ENCODE measurements at regions not wholly inside any gene's neighbourhood (a gene's known extent, or its start where the extent isn't known, plus 50 kb on each side); places are given as distances from the start of the nearest gene placed in this dataset.

DNA sequence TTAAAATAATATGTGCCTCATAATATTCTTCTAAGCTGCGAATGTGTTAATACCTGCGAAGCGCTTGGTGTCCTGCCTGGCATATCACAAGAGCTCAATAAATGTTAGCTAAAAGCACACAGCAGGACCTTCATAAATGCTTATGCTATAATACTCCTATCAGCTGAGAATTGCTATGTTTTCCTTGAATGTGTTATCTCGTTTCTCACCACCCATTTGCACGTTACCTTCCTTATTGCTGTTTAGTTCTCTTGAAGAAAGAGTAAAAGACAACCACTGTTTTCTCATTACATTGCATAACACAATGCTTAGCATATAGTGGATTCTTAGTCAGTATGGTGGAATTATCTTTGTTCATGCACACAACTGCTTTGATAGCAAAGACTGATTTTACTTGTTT lies 76.6 kb downstream of the EDN1 start:
- Histone ChIP-seq H3K4me1 (ENCODE audit: control insufficient read depth, extremely low read depth, insufficient read depth, low read length) (peaks cover 7% of the 10 kb centered on the region), H3K4me3 (ENCODE audit: control insufficient read depth in 2 of 3, extremely low read depth in 1 of 3, insufficient read depth in 2 of 3, low read depth in 1 of 3, low read length in 3 of 3) (no peak overlapping the region), H3K9me3 (ENCODE audit: control insufficient read depth, low read depth, low read length) (no peaks in the 10 kb centered on the region), H3K27me3 (ENCODE audit: control insufficient read depth, extremely low read depth, insufficient read depth, low read length) (no peaks in the 10 kb centered on the region), H2AFZ (ENCODE audit: control insufficient read depth, low read length) (no peak overlapping the region), H3K9me1 (ENCODE audit: control insufficient read depth, extremely low read depth, insufficient read depth, low read length) (no peaks in the 10 kb centered on the region), H3K27ac (ENCODE audit: control insufficient read depth, insufficient read depth, low read length) (no peak overlapping the region), H4K20me1 (ENCODE audit: control insufficient read depth, extremely low read depth, insufficient read depth, low read length) (no peaks in the 10 kb centered on the region), H3K79me2 (ENCODE audit: control insufficient read depth, insufficient read depth, low read length) (no peaks in the 10 kb centered on the region), H3K9ac (ENCODE audit: control insufficient read depth, extremely low read depth, insufficient read depth, low read length) (no peak overlapping the region), H3K36me3 (ENCODE audit: control insufficient read depth in 2 of 2, extremely low read depth in 1 of 2, insufficient read depth in 2 of 2, low read length in 2 of 2) (no peaks in the 10 kb centered on the region), H3K4me2 (ENCODE audit: control insufficient read depth, extremely low read depth, insufficient read depth, low read depth, low read length) (no peak overlapping the region)
- DNase-seq (ENCODE audit: low read depth, low spot score) (no peak), FAIRE-seq (no peak)
- dilution Hi-C loops (cut with MboI; ENCODE audit: extremely low pct_ligation_motif_present, low sequenced_read_pairs) = no loop called here
- no peak for TF ChIP-seq EZH2 (IDR thresholded peaks at IDR 0.05; ENCODE audit: low read length)
- TF ChIP-seq, protein P1, sequence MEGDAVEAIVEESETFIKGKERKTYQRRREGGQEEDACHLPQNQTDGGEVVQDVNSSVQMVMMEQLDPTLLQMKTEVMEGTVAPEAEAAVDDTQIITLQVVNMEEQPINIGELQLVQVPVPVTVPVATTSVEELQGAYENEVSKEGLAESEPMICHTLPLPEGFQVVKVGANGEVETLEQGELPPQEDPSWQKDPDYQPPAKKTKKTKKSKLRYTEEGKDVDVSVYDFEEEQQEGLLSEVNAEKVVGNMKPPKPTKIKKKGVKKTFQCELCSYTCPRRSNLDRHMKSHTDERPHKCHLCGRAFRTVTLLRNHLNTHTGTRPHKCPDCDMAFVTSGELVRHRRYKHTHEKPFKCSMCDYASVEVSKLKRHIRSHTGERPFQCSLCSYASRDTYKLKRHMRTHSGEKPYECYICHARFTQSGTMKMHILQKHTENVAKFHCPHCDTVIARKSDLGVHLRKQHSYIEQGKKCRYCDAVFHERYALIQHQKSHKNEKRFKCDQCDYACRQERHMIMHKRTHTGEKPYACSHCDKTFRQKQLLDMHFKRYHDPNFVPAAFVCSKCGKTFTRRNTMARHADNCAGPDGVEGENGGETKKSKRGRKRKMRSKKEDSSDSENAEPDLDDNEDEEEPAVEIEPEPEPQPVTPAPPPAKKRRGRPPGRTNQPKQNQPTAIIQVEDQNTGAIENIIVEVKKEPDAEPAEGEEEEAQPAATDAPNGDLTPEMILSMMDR (optimal IDR thresholded peaks at IDR 0.05 in 1 of 3, IDR thresholded peaks at IDR 0.05 in 1 of 3, conservative IDR thresholded peaks at IDR 0.05 in 1 of 3; ENCODE audit: extremely low read depth in 1 of 3, insufficient read depth in 2 of 3, low read length in 3 of 3) = no peak

DNA sequence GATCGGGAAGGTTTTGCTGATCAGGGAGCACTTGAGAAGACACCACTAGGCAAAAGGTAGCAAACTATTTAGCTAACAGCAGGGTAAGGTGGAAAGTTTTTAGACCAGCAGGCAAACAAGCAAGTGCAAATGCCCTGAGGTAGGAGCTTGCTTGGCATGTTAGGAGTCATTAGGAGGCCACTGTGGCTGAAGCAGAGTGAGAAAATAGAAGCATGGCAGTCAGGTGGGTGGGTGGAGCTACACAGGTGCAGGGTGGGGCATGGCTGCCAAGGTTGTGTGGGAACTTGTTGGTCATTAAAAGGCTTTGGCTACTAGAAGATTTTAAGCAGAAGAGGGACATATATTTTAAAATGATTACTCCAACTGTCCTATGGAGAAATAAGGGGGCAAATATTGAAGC lies 77.3 kb downstream of the EDN1 start:
- Histone ChIP-seq H3K4me1 (ENCODE audit: control insufficient read depth, extremely low read depth, insufficient read depth, low read length) (peaks cover 9% of the 10 kb centered on the region), H3K9me1 (ENCODE audit: control insufficient read depth, extremely low read depth, insufficient read depth, low read length) (no peaks in the 10 kb centered on the region), H3K9me3 (ENCODE audit: control insufficient read depth, low read depth, low read length) (no peaks in the 10 kb centered on the region), H3K79me2 (ENCODE audit: control insufficient read depth, insufficient read depth, low read length) (no peaks in the 10 kb centered on the region), H3K4me2 (ENCODE audit: control insufficient read depth, extremely low read depth, insufficient read depth, low read depth, low read length) (no peak overlapping the region), H4K20me1 (ENCODE audit: control insufficient read depth, extremely low read depth, insufficient read depth, low read length) (no peaks in the 10 kb centered on the region), H3K27ac (ENCODE audit: control insufficient read depth, insufficient read depth, low read length) (no peak overlapping the region), H3K4me3 (ENCODE audit: control insufficient read depth in 2 of 3, extremely low read depth in 1 of 3, insufficient read depth in 2 of 3, low read depth in 1 of 3, low read length in 3 of 3) (no peak overlapping the region), H3K36me3 (ENCODE audit: control insufficient read depth in 2 of 2, extremely low read depth in 1 of 2, insufficient read depth in 2 of 2, low read length in 2 of 2) (no peaks in the 10 kb centered on the region), H2AFZ (ENCODE audit: control insufficient read depth, low read length) (no peak overlapping the region), H3K9ac (ENCODE audit: control insufficient read depth, extremely low read depth, insufficient read depth, low read length) (no peak overlapping the region), H3K27me3 (ENCODE audit: control insufficient read depth, extremely low read depth, insufficient read depth, low read length) (no peaks in the 10 kb centered on the region)
- TF ChIP-seq, protein P1 (optimal IDR thresholded peaks at IDR 0.05 in 1 of 3, IDR thresholded peaks at IDR 0.05 in 1 of 3, conservative IDR thresholded peaks at IDR 0.05 in 1 of 3; ENCODE audit: extremely low read depth in 1 of 3, insufficient read depth in 2 of 3, low read length in 3 of 3) = no peak
- TF ChIP-seq EZH2 (IDR thresholded peaks at IDR 0.05; ENCODE audit: low read length) = no peak
- dilution Hi-C loops (cut with MboI; ENCODE audit: extremely low pct_ligation_motif_present, low sequenced_read_pairs) = no loop called here
- DNase-seq (ENCODE audit: low read depth, low spot score) (no peak), FAIRE-seq (no peak)
